HepG2 (cell line): ENCODE measurements at regions not wholly inside any gene's neighbourhood (a gene's known extent, or its start where the extent isn't known, plus 50 kb on each side); places are given as distances from the start of the nearest gene placed in this dataset.

Source experiments
- ATAC-seq: fragments of 200-7000 bp; cut with Tn5 transposase; 3 replicates; pipeline ENCODE4 v1.9.1; 2020; ENCODE audit warnings: mild to moderate bottlenecking, moderate library complexity
- BruUV-seq: library from RNA; stranded (reverse); fragments of 400-500 nt; replicated peaks from 2 replicates; lab custom pipeline; 2021; lab: Mats Ljungman, UMichigan
- CTCF ChIA-PET: fragments of 300-600 bp; formaldehyde crosslinking; extraction: SDS; loops from one replicate; lab custom pipeline; 2021; ENCODE audit warnings: low total read pairs, inconsistent platforms, low intra/inter-chr PET ratio; lab: Yijun Ruan, JAX
- POLR2A ChIA-PET: fragments of 350-600 bp; sonication (Branson Sonifier 250); formaldehyde crosslinking; loops from one replicate; lab custom pipeline; 2020; ENCODE audit warnings: antibody characterized with exemption, inconsistent platforms; lab: Yijun Ruan, JAX
- DNase-seq: peaks from one replicate; pipeline ENCODE4 v3.0.0-alpha.2; 2015; ENCODE audit warnings: low spot score
- FAIRE-seq: peaks from 3 replicates; lab custom pipeline; 2011; peaks lifted over from hg19 to GRCh38; lab: Jason Lieb, UNC
- H2AFZ ChIP-seq: one replicate; pipeline ENCODE4 v1.6.1; 2011; ENCODE audit warnings: low read length, inconsistent platforms
- H3K27ac ChIP-seq: fragments of 300-600 bp; 3 replicates; pipeline ENCODE4 v1.8.0; 2011; ENCODE audit warnings: mixed run types, mild to moderate bottlenecking, mixed read lengths, low read length, inconsistent platforms; ENCODE audit not compliant: insufficient read depth; ENCODE audit errors: extremely low read length
- H3K27me3 ChIP-seq, 2 experiments: fragments of 200-600 bp in 1 of 2; 2 replicates in 1 of 2; 3 replicates in 1 of 2; pipeline versions ENCODE4 v1.6.0 to v1.8.0; 2011; ENCODE audit warnings: low read length in 2 of 2, mild to moderate bottlenecking in 2 of 2, moderate library complexity in 2 of 2, inconsistent platforms in 1 of 2; ENCODE audit not compliant: insufficient read depth in 2 of 2, control insufficient read depth in 1 of 2
- H3K36me3 ChIP-seq, 2 experiments: fragments of 200-600 bp in 1 of 2; replicated peaks in 1 of 2; 2 replicates in 1 of 2; 3 replicates in 1 of 2; pipeline versions ENCODE4 v1.5.1 to v1.8.0; 2011; ENCODE audit warnings: low read length in 2 of 2, inconsistent platforms in 1 of 2; ENCODE audit not compliant: insufficient read depth in 2 of 2, control insufficient read depth in 1 of 2
- H3K4me1 ChIP-seq: 2 replicates; pipeline ENCODE4 v1.5.1; 2012; ENCODE audit warnings: low read length, inconsistent platforms; ENCODE audit not compliant: insufficient read depth
- H3K4me2 ChIP-seq: 2 replicates; pipeline ENCODE4 v1.6.0; 2011; ENCODE audit warnings: low read depth, low read length, inconsistent platforms
- H3K4me3 ChIP-seq, 3 experiments: fragments of 200-600 bp in 1 of 3; sonication (generic), shearing (Covaris generic) in 1 of 3; replicated peaks in 1 of 3; 2 replicates each; pipeline ENCODE4 v1.5.1; 2011 to 2016; ENCODE audit warnings: low read length in 3 of 3, inconsistent platforms in 2 of 3, low read depth in 2 of 3, mild to moderate bottlenecking in 2 of 3, control low read depth in 1 of 3, mixed read lengths in 1 of 3; ENCODE audit not compliant: insufficient read depth in 1 of 3
- H3K79me2 ChIP-seq: one replicate; pipeline ENCODE4 v1.6.1; 2011; ENCODE audit warnings: low read length, inconsistent platforms; ENCODE audit not compliant: insufficient read depth
- H3K9ac ChIP-seq: 2 replicates; pipeline ENCODE4 v1.6.0; 2011; ENCODE audit warnings: mild to moderate bottlenecking, low read depth, low read length, inconsistent platforms; ENCODE audit not compliant: insufficient read depth
- H3K9me3 ChIP-seq: 2 replicates; pipeline ENCODE4 v1.5.1; 2012; ENCODE audit warnings: mild to moderate bottlenecking, low read length
- H4K20me1 ChIP-seq: 2 replicates; pipeline ENCODE4 v1.6.0; 2011; ENCODE audit warnings: inconsistent platforms, mild to moderate bottlenecking, low read length, moderate library complexity; ENCODE audit not compliant: insufficient read depth
- HMGA1 ChIP-seq: sonication (generic); formaldehyde crosslinking; conservative IDR thresholded peaks from 2 replicates; pipeline ENCODE4 v1.4.0; 2020; ENCODE audit warnings: missing genetic modification reagents
- KLF6 ChIP-seq: IDR thresholded peaks from 2 replicates; pipeline ENCODE4 v1.8.0; 2016; ENCODE audit warnings: missing biosample characterization, missing genetic modification reagents
- NBN ChIP-seq: fragments of 450-650 bp; conservative IDR thresholded peaks from 2 replicates; pipeline ENCODE4 v1.6.1; 2017
- PCBP2 ChIP-seq: fragments of 200-400 bp; formaldehyde crosslinking; optimal IDR thresholded peaks from 2 replicates; pipeline ENCODE3; 2018; ENCODE audit warnings: low read length, low read depth; ENCODE audit not compliant: poor library complexity, severe bottlenecking
- SMYD3 ChIP-seq: sonication (generic); formaldehyde crosslinking; IDR thresholded peaks from 2 replicates; pipeline ENCODE4 v1.8.1; 2023; ENCODE audit warnings: mild to moderate bottlenecking, missing genetic modification reagents
- ZNF143 ChIP-seq: sonication (generic); formaldehyde crosslinking; IDR thresholded peaks from 2 replicates; pipeline ENCODE4 v1.4.0; 2020; ENCODE audit warnings: missing genetic modification reagents
- ZNF282 ChIP-seq: fragments of 450-650 bp; IDR thresholded peaks from 2 replicates; pipeline ENCODE4 v1.6.1; 2018; ENCODE audit not compliant: partially characterized antibody
- ZNF557 ChIP-seq: sonication (generic); formaldehyde crosslinking; IDR thresholded peaks from 2 replicates; pipeline ENCODE4 v1.4.0; 2020; ENCODE audit warnings: missing genetic modification reagents
- ZNF75D ChIP-seq: sonication (generic); formaldehyde crosslinking; IDR thresholded peaks from 2 replicates; pipeline ENCODE4 v1.8.1; 2023; ENCODE audit warnings: missing genetic modification reagents, mild to moderate bottlenecking, borderline replicate concordance
- ZNF839 ChIP-seq: sonication (generic); formaldehyde crosslinking; IDR thresholded peaks from 2 replicates; pipeline ENCODE4 v1.4.0; 2020; ENCODE audit warnings: missing genetic modification reagents, mild to moderate bottlenecking, borderline replicate concordance
- ZNF878 ChIP-seq: sonication (generic); formaldehyde crosslinking; IDR thresholded peaks from 2 replicates; pipeline ENCODE4 v1.8.1; 2023; ENCODE audit warnings: mild to moderate bottlenecking, missing genetic modification reagents, moderate library complexity
- WGBS: methylation state at CpG from one replicate; pipeline ENCODE4 v1.1.6; 2017; ENCODE audit warnings: low lambda C conversion rate; 5-methylcytosine and 5-hydroxymethylcytosine counted together
- in situ Hi-C: cut with HindIII; loops from 2 replicates; pipeline ENCODE4 v1.10.0; 2017; ENCODE audit warnings: low pct_unique_long_range_greater_than_20kb; ENCODE audit not compliant: extremely low pct_ligation_motif_present
- intact Hi-C: fragments of 100-400 bp; cut with micrococcal nuclease; formaldehyde crosslinking; loops from one replicate; pipeline ENCODE4 v1.10.0; 2022; ENCODE audit not compliant: unreplicated experiment
- TF ChIP-seq, protein P1 (sequence below): sonication (generic); formaldehyde crosslinking; IDR thresholded peaks from 2 replicates; pipeline ENCODE4 v1.9.0; 2021; ENCODE audit warnings: missing genetic modification reagents, borderline replicate concordance
- TF ChIP-seq, protein P2 (sequence below): sonication (generic); formaldehyde crosslinking; IDR thresholded peaks from 2 replicates; pipeline ENCODE4 v1.4.0; 2020; ENCODE audit warnings: missing genetic modification reagents
- TF ChIP-seq, protein P3 (sequence below): sonication (generic); formaldehyde crosslinking; IDR thresholded peaks from 2 replicates; pipeline ENCODE4 v1.8.1; 2023; ENCODE audit warnings: mild to moderate bottlenecking, missing genetic modification reagents
- TF ChIP-seq, protein P4 (sequence below): sonication (generic); formaldehyde crosslinking; IDR thresholded peaks from 2 replicates; pipeline ENCODE4 v1.8.1; 2023; ENCODE audit warnings: missing genetic modification reagents, mild to moderate bottlenecking, borderline replicate concordance
- TF ChIP-seq, protein P5 (sequence below): sonication (generic); formaldehyde crosslinking; IDR thresholded peaks from 2 replicates; pipeline ENCODE4 v1.5.0; 2020; ENCODE audit warnings: mild to moderate bottlenecking, missing genetic modification reagents

DNA sequence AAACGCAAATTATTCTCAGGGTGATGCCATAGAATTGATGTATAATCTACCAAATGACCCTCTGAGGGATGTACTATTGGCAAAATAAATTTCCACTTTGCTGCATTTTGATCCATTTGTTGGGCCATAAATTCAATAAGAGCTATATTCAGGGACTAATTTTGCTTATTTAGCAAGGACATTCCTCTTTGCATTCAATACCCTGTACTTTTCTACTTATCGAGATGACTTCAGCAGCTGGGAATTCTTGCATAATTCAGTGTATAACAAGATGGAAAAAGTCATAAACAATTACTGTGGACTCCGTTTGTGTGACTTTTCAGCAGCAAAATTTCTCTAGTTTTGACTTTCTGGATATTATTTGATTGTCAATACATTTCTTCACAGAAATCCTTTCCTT lies 744.7 kb upstream of the CCDC179 start (continued):
- TF ChIP-seq HMGA1 (CRISPR knock-in tag) (no peak), ZNF878 (CRISPR knock-in tag) (no peak), ZNF282 (no peak), KLF6 (no peak)
- TF ChIP-seq, protein P1, sequence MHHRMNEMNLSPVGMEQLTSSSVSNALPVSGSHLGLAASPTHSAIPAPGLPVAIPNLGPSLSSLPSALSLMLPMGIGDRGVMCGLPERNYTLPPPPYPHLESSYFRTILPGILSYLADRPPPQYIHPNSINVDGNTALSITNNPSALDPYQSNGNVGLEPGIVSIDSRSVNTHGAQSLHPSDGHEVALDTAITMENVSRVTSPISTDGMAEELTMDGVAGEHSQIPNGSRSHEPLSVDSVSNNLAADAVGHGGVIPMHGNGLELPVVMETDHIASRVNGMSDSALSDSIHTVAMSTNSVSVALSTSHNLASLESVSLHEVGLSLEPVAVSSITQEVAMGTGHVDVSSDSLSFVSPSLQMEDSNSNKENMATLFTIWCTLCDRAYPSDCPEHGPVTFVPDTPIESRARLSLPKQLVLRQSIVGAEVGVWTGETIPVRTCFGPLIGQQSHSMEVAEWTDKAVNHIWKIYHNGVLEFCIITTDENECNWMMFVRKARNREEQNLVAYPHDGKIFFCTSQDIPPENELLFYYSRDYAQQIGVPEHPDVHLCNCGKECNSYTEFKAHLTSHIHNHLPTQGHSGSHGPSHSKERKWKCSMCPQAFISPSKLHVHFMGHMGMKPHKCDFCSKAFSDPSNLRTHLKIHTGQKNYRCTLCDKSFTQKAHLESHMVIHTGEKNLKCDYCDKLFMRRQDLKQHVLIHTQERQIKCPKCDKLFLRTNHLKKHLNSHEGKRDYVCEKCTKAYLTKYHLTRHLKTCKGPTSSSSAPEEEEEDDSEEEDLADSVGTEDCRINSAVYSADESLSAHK (CRISPR knock-in tag), result no peak
- TF ChIP-seq, all 625 proteins: peak for 0

DNA sequence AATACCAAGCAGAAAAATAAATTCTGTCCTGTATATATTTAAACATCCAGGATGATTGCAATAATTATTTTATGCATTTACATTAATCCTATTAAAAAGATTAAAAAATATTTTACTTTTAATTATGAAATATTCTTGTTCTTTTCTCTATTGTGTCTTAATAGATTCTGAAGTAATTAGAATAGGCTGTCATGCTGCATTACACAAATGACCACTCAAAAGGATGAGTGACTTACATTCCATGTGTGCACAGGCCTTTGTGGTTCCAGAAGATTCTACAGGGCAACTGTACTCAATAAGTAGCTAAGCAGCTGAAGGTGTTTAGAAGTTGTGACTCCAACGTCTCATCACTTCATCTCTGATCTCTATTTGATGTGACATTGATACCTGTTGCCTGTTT lies 745.9 kb upstream of the CCDC179 start:
- Histone ChIP-seq H3K9me3 (no peaks in the 10 kb centered on the region), H3K4me1 (no peaks in the 10 kb centered on the region), H3K79me2 (no peaks in the 10 kb centered on the region), H3K4me3 (no peak overlapping the region), H3K4me2 (no peak overlapping the region), H2AFZ (no peak overlapping the region), H4K20me1 (no peaks in the 10 kb centered on the region), H3K9ac (no peak overlapping the region), H3K27ac (no peak overlapping the region), H3K27me3 (no peaks in the 10 kb centered on the region), H3K36me3 (no peaks in the 10 kb centered on the region)
- ATAC-seq, result no peak
- no TSS peak for BruUV-seq
- ChIA-PET POLR2A (no interaction called here), CTCF (no interaction called here)
- in situ Hi-C loops, result no loop called here
- FAIRE-seq, result no peak
- no peak for TF ChIP-seq SMYD3 (CRISPR knock-in tag)
- no peak for TF ChIP-seq ZNF557 (CRISPR knock-in tag)
- TF ChIP-seq, protein P2, sequence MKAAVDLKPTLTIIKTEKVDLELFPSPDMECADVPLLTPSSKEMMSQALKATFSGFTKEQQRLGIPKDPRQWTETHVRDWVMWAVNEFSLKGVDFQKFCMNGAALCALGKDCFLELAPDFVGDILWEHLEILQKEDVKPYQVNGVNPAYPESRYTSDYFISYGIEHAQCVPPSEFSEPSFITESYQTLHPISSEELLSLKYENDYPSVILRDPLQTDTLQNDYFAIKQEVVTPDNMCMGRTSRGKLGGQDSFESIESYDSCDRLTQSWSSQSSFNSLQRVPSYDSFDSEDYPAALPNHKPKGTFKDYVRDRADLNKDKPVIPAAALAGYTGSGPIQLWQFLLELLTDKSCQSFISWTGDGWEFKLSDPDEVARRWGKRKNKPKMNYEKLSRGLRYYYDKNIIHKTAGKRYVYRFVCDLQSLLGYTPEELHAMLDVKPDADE (CRISPR knock-in tag), result no peak
- no peak for TF ChIP-seq PCBP2
- no peak for TF ChIP-seq ZNF75D (CRISPR knock-in tag)
- TF ChIP-seq, protein P3, sequence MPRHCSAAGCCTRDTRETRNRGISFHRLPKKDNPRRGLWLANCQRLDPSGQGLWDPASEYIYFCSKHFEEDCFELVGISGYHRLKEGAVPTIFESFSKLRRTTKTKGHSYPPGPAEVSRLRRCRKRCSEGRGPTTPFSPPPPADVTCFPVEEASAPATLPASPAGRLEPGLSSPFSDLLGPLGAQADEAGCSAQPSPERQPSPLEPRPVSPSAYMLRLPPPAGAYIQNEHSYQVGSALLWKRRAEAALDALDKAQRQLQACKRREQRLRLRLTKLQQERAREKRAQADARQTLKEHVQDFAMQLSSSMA (CRISPR knock-in tag), result no peak
- TF ChIP-seq NBN, result no peak
- TF ChIP-seq, protein P4, sequence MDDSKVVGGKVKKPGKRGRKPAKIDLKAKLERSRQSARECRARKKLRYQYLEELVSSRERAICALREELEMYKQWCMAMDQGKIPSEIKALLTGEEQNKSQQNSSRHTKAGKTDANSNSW (CRISPR knock-in tag), result no peak
- TF ChIP-seq, protein P5, sequence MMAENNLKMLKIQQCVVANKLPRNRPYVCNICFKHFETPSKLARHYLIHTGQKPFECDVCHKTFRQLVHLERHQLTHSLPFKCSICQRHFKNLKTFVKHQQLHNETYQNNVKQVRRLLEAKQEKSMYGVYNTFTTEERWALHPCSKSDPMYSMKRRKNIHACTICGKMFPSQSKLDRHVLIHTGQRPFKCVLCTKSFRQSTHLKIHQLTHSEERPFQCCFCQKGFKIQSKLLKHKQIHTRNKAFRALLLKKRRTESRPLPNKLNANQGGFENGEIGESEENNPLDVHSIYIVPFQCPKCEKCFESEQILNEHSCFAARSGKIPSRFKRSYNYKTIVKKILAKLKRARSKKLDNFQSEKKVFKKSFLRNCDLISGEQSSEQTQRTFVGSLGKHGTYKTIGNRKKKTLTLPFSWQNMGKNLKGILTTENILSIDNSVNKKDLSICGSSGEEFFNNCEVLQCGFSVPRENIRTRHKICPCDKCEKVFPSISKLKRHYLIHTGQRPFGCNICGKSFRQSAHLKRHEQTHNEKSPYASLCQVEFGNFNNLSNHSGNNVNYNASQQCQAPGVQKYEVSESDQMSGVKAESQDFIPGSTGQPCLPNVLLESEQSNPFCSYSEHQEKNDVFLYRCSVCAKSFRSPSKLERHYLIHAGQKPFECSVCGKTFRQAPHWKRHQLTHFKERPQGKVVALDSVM (CRISPR knock-in tag), result no peak
- no peak for TF ChIP-seq ZNF839 (CRISPR knock-in tag)
- TF ChIP-seq ZNF143 (CRISPR knock-in tag), result no peak
- intact Hi-C loops, result no loop called here
- no peak for DNase-seq
- WGBS, result 0% methylated on average over 1 of the region's 1 CpG
